Transverse colon (tissue), 4 donors: ENCODE measurements at regions not wholly inside any gene's neighbourhood (a gene's known extent, or its start where the extent isn't known, plus 50 kb on each side); places are given as distances from the start of the nearest gene placed in this dataset.

Experiments used
- CTCF ChIP-seq, 5 experiments: fragments of 200-600 bp in 3 of 5; fragments of 450-650 bp in 2 of 5; sonication (generic) in 3 of 5; IDR thresholded peaks; 1 replicate in 2 of 5; 2 replicates in 3 of 5; pipeline ENCODE4 v1.5.1; 2016 to 2017; ENCODE audit warnings: antibody characterized with exemption in 5 of 5, inconsistent platforms in 3 of 5, mild to moderate bottlenecking in 2 of 5, moderate library complexity in 1 of 5
- EP300 ChIP-seq: sonication (generic); formaldehyde crosslinking; IDR thresholded peaks from one replicate; pipeline ENCODE4 v1.6.1; 2017; ENCODE audit warnings: antibody characterized with exemption, low read depth
- POLR2A ChIP-seq: fragments of 450-650 bp; IDR thresholded peaks from one replicate; pipeline ENCODE4 v1.6.1; 2016; ENCODE audit warnings: antibody characterized with exemption, mild to moderate bottlenecking, moderate library complexity
- POLR2AphosphoS5 ChIP-seq, 3 donors: sonication (generic); formaldehyde crosslinking; IDR thresholded peaks; one replicate each; pipeline ENCODE4 v1.6.1; 2016; ENCODE audit warnings: antibody characterized with exemption in 3 of 3

- TF ChIP-seq POLR2A = no peak
- TF ChIP-seq CTCF (IDR thresholded peaks at IDR 0.05) = no peak
- no peak for TF ChIP-seq EP300
- TF ChIP-seq POLR2AphosphoS5 (IDR thresholded peaks at IDR 0.05) = no peak
These were observed 117.2 kb downstream of the PXDC1 start for GRCh38 chr6:3634280-3634816.
